K562 (cell line): ENCODE measurements at regions not wholly inside any gene's neighbourhood (a gene's known extent, or its start where the extent isn't known, plus 50 kb on each side); places are given as distances from the start of the nearest gene placed in this dataset.
"Not testable (repeated sequence)": the region's sequence is repeated elsewhere in the genome, so short reads cannot be mapped to it uniquely, and the experiment has no call there.

Experiments used
- ATF3 ChIP-seq, 2 experiments: fragments of 450-650 bp in 1 of 2; sonication (generic) in 1 of 2; formaldehyde crosslinking in 1 of 2; IDR thresholded peaks in 1 of 2; conservative IDR thresholded peaks in 1 of 2; 2 replicates each; pipeline versions ENCODE4 v1.6.1 to v1.8.1; 2016 to 2023; ENCODE audit warnings: mild to moderate bottlenecking in 2 of 2, moderate library complexity in 2 of 2, inconsistent platforms in 1 of 2, missing genetic modification reagents in 1 of 2
- DMBX1 ChIP-seq: fragments of 250-450 bp; sonication (Bioruptor Pico); IDR thresholded peaks from 2 replicates; pipeline ENCODE4 v1.8.0; 2022; ENCODE audit warnings: inconsistent platforms, mild to moderate bottlenecking, moderate library complexity, borderline replicate concordance
- ETV6 ChIP-seq, 3 experiments: fragments of 150-350 bp in 1 of 3; sonication (generic) in 1 of 3; formaldehyde crosslinking in 1 of 3; IDR thresholded peaks; 2 replicates each; pipeline versions ENCODE4 v1.6.1 to v1.8.0; 2014 to 2022; ENCODE audit warnings: borderline replicate concordance in 2 of 3, low read depth in 2 of 3, antibody characterized with exemption in 1 of 3, low read length in 1 of 3, mild to moderate bottlenecking in 1 of 3, missing genetic modification reagents in 1 of 3
- L3MBTL2 ChIP-seq: fragments of 450-650 bp; IDR thresholded peaks from 2 replicates; pipeline ENCODE4 v1.6.1; 2016; ENCODE audit warnings: mild to moderate bottlenecking, moderate library complexity
- NCOA2 ChIP-seq, 2 experiments: fragments of 450-650 bp; IDR thresholded peaks; 2 replicates each; pipeline ENCODE4 v1.6.1; 2018; ENCODE audit warnings: mild to moderate bottlenecking in 2 of 2, moderate library complexity in 1 of 2; ENCODE audit not compliant: partially characterized antibody in 2 of 2
- NONO ChIP-seq, 2 experiments: fragments of 200-400 bp in 1 of 2; fragments of 450-650 bp in 1 of 2; formaldehyde crosslinking in 1 of 2; IDR thresholded peaks; 2 replicates each; pipeline ENCODE4 v1.6.1; 2017; ENCODE audit warnings: low read depth in 2 of 2, mild to moderate bottlenecking in 2 of 2, moderate library complexity in 2 of 2, low read length in 1 of 2
- OTX1 ChIP-seq: fragments of 450-650 bp; formaldehyde crosslinking; IDR thresholded peaks from 2 replicates; pipeline ENCODE4 v1.4.0; 2022; ENCODE audit warnings: mild to moderate bottlenecking
- PHB2 ChIP-seq: fragments of 450-650 bp; IDR thresholded peaks from 2 replicates; pipeline ENCODE4 v1.6.1; 2017; ENCODE audit warnings: low read depth
- PHF21A ChIP-seq: fragments of 450-650 bp; IDR thresholded peaks from 2 replicates; pipeline ENCODE4 v1.6.1; 2017; ENCODE audit warnings: low read depth, borderline replicate concordance
- PYGO2 ChIP-seq: fragments of 450-650 bp; IDR thresholded peaks from 2 replicates; pipeline ENCODE4 v1.6.1; 2016; ENCODE audit warnings: mild to moderate bottlenecking, missing genetic modification characterization, moderate library complexity, missing compliant biosample characterization
- SMARCA4 ChIP-seq: fragments of 450-650 bp; IDR thresholded peaks from 2 replicates; pipeline ENCODE4 v1.6.1; 2016
- SMARCE1 ChIP-seq: fragments of 450-650 bp; IDR thresholded peaks from 2 replicates; pipeline ENCODE4 v1.7.1; 2016; ENCODE audit warnings: mild to moderate bottlenecking
- ZBTB11 ChIP-seq, 3 experiments: fragments of 200-800 bp in 1 of 3; fragments of 250-450 bp in 1 of 3; fragments of 450-650 bp in 1 of 3; sonication (Bioruptor Pico) in 1 of 3; sonication (Bioruptor generic) in 1 of 3; formaldehyde crosslinking in 1 of 3; IDR thresholded peaks; 2 replicates each; pipeline versions ENCODE4 v1.6.1 to v1.8.0; 2016 to 2022; ENCODE audit warnings: mild to moderate bottlenecking in 2 of 3, missing genetic modification characterization in 2 of 3, missing compliant biosample characterization in 1 of 3, moderate library complexity in 1 of 3
- ZBTB26 ChIP-seq: fragments of 450-650 bp; formaldehyde crosslinking; IDR thresholded peaks from 2 replicates; pipeline ENCODE4 v1.4.0; 2022; ENCODE audit warnings: missing genetic modification characterization
- ZNF583 ChIP-seq: fragments of 250-450 bp; sonication (Bioruptor Pico); IDR thresholded peaks from 2 replicates; pipeline ENCODE4 v1.4.0; 2020

- TF ChIP-seq PHB2 (peak; percentile 99), ZBTB11 (CRISPR knock-in tag; IDR thresholded peaks at IDR 0.05) (peak in 1 of 3 experiments; percentile 77; a peak in 2 of 6 replicates), ZNF583 (CRISPR knock-in tag) (peak; percentile 50; the same call in 1 of the 2 replicates), ZBTB26 (CRISPR knock-in tag) (peak; percentile 79; the same call in 1 of the 2 replicates), ATF3 (IDR thresholded peaks at IDR 0.05) (peak; percentile 85), ATF3 (CRISPR knock-in tag; conservative IDR thresholded peaks at IDR 0.05) (0 out of 2 replicates have a peak, but pooled peaks have one; percentile 37), NONO (IDR thresholded peaks at IDR 0.05; ENCODE audit: low read depth in 2 of 2, low read length in 1 of 2) (peak in 1 of 2 experiments; percentile 92; a peak in 2 of 4 replicates), ETV6 (IDR thresholded peaks at IDR 0.05; ENCODE audit: borderline replicate concordance in 1 of 2, low read depth in 2 of 2, low read length in 1 of 2) (0 out of 4 replicates have a peak, but pooled peaks of 1 of the 2 experiments have one; percentile 27), PYGO2 (tag) (peak; percentile 85), L3MBTL2 (peak; percentile 50; the same call in 1 of the 2 replicates), PHF21A (peak; percentile 95), SMARCA4 (peak; percentile 100), SMARCE1 (peak; percentile 100), DMBX1 (CRISPR knock-in tag) (peak; percentile 96), NCOA2 (IDR thresholded peaks at IDR 0.05; ENCODE audit: partially characterized antibody in 2 of 2) (peak; percentile 90 to 95), OTX1 (CRISPR knock-in tag) (peak; percentile 91)
- TF ChIP-seq ETV6 (CRISPR knock-in tag; IDR thresholded peaks at IDR 0.05; ENCODE audit: borderline replicate concordance): not testable (repeated sequence)
These were observed 189.1 kb downstream of the FOXD4L6 start (continued) for GRCh38 chr9:40939201-40939887.
